IMR-90 (cell line): ENCODE measurements at regions not wholly inside any gene's neighbourhood (a gene's known extent, or its start where the extent isn't known, plus 50 kb on each side); places are given as distances from the start of the nearest gene placed in this dataset.

Experiments used
- BHLHE40 ChIP-seq: fragments of 150-350 bp; IDR thresholded peaks from 2 replicates; pipeline ENCODE4 v1.6.1; 2016; ENCODE audit warnings: mild to moderate bottlenecking, low read depth, low read length
- MXI1 ChIP-seq: IDR thresholded peaks from 2 replicates; pipeline ENCODE4 v1.6.1; 2012; ENCODE audit warnings: low read depth, mild to moderate bottlenecking, low read length, moderate library complexity, borderline replicate concordance
- POLR2A ChIP-seq: IDR thresholded peaks from 2 replicates; pipeline ENCODE4 v1.6.1; 2012; ENCODE audit warnings: mild to moderate bottlenecking, low read depth, low read length
- RFX5 ChIP-seq: IDR thresholded peaks from 2 replicates; pipeline ENCODE4 v1.8.0; 2012; ENCODE audit warnings: low read depth, mild to moderate bottlenecking, low read length, moderate library complexity
- TF ChIP-seq, protein P1 (sequence below): conservative IDR thresholded peaks from 2 replicates; pipeline ENCODE4 v1.5.1; 2012; ENCODE audit warnings: mild to moderate bottlenecking, low read depth, low read length, improper control_type of control experiment

DNA sequence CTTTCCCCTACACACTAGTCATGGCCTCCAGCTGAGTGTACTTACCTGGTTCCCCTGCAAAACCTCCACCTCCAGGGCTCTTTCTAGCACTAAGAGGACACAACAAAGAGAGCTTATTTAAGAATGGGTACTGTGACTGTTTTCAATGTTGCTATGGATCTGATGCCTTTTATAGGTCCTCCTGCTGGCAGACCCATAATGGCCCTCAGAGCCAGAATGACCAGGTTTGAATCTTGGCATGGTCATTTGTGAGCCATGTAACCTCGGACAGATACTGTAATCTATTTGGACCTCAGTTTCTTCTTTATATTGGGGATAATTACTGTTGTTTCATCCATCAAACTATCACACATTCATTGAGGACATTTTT is 137.6 kb upstream of the USP24 start:
- TF ChIP-seq, protein P1, sequence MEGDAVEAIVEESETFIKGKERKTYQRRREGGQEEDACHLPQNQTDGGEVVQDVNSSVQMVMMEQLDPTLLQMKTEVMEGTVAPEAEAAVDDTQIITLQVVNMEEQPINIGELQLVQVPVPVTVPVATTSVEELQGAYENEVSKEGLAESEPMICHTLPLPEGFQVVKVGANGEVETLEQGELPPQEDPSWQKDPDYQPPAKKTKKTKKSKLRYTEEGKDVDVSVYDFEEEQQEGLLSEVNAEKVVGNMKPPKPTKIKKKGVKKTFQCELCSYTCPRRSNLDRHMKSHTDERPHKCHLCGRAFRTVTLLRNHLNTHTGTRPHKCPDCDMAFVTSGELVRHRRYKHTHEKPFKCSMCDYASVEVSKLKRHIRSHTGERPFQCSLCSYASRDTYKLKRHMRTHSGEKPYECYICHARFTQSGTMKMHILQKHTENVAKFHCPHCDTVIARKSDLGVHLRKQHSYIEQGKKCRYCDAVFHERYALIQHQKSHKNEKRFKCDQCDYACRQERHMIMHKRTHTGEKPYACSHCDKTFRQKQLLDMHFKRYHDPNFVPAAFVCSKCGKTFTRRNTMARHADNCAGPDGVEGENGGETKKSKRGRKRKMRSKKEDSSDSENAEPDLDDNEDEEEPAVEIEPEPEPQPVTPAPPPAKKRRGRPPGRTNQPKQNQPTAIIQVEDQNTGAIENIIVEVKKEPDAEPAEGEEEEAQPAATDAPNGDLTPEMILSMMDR, result no peak
- TF ChIP-seq RFX5 (no peak), BHLHE40 (no peak), MXI1 (no peak), POLR2A (no peak)
